GM03348 (cell line): ENCODE measurements at regions not wholly inside any gene's neighbourhood (a gene's known extent, or its start where the extent isn't known, plus 50 kb on each side); places are given as distances from the start of the nearest gene placed in this dataset.

Experiments used
- DNase-seq: peaks from one replicate; pipeline ENCODE4 v3.0.0; 2012; ENCODE audit warnings: low spot score

DNA sequence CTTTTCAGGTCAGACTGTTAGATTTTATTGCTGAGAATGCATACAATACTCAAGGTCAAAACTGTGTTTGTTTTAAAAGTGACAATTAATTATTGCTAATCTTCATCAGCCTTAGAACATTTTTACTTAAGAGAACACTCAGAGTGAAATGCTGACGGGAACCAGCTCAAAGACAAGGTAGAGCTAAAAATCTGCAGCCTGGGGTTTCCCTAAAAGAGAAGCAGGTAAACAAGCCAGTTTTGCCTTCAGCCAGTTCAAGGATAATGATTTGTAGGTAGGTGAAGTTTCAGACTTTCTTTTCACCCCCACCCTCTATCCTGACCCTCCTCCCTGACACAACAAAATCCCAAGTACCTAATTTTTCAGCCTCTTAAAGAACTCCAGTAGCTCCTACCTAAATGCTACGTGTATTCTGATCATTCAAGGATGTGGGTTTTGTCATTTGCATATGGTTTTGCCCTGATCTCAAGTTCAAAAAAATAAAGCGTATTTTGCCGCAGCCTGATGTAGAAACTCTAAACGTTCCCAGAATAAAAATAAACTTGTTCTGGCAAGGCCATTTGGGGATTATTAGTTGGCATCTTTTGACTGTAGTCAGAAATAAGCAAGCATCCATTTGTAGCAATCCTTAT, 407.2 kb downstream of the EFNA5 start:
- DNase-seq: no peak

DNA sequence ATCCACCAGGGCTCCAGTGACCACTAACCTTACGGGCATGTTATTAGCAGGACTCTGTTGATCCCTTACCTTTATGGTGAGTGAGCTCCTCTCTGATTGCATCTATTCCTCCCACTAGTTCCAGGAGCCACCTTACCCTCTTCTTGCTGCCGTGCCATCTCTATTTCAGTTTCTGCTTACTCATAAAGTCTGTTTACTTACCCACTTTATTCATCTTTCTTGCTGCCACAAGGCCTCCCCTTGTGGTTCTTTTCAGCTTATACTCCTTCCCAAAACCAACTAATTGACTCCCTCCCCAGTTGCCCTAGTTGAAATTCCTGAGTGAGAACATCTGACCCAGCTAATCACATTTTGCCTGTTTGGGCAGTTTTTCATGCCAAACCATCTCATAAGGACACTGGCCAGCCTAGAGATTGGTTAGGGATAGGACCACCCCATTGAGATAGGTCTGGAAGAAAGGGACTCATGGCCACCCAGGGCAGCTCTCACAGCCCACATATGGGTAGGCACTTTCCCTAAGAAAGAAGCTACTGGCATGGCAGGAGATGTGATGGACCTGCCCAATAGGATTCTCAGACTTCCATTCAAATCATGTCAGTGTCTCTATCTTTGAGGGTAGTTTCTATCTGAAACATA, 412.7 kb downstream of the EFNA5 start:
- no peak for DNase-seq

DNA sequence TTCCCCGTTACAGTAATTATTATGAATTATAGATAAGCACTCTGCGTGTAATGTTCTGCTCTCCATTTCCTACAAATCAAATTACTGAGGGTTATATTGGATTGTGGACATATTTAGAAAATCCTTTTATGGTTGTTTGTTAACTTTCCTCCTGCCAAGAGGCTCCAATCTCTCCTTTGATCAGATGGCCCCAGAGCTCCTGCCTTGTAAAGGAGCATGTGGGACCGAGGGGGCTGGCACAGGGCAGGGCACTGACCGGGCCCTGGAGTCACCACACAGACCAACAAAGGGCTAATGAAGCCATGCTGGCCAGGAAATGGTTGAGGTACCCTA, 415.9 kb downstream of the EFNA5 start:
- DNase-seq: no peak

DNA sequence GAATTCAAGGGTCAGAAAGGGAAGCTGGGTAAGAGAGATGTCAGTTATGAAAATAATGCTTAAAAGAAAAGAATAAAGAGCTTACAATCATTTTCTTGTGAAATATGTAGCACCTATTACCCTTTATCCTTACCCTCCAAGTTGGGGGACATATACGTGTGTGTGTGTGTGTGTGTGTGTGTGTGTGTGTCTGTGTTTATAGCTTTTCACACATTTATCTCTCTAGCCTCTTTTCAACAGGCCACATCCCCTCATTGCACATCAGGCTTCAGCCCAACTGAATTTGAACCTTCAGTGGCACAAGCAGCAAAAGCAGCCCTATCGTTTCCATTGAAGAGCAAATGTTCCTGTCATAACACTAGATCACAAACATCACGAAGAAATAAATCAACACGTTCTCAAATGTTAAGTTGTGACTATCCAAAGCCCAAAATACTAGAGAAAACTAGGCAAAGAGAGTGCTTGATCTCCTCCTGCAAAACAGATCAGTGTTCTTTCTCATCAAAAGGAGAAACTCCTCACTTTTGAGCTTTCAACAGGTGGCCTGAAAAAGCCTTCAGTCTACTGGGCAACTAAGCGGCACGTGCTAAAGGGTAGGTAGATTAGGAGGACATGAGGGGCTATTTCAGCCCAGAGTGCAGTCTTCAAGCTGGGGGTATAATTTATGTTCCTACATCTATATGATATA, 416.4 kb downstream of the EFNA5 start:
- DNase-seq: no peak

DNA sequence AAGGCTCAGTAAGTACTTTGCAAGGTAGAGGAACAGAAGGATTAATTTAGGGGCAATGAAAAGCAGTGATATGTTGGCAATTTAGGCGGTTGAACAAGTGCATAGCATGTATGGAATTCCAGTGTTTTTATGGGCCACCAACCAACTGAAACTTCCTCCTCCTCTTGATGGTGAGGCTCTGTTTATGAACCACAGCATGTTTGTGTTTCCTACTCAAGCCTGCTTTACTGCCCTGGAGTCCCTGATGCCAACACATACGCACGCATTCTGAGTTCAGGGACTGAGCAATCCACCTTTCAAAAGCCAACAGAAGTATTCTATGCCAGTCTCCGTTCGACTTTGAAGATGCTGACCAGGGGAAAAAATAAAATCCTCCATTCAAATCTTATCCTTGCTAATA, 417.5 kb downstream of the EFNA5 start:
- no peak for DNase-seq

DNA sequence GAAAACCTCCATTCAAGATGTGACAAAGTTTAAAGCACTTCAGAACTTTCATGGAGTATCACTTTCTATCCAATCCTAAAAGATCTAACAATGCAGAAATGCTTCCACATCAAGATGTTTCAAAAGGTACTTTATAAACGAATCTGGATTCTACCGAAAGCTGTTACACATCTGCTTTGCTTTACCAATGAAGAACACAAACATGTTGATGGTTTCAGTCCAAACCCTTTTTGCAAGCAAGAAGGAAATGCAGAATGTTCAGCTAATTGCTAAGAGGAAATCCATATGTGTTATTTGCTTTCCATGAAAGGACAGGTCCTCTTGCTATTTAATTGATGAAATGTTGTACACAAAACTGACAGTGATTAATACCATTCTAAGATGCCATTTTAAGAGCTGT, 419.6 kb downstream of the EFNA5 start:
- no peak for DNase-seq

DNA sequence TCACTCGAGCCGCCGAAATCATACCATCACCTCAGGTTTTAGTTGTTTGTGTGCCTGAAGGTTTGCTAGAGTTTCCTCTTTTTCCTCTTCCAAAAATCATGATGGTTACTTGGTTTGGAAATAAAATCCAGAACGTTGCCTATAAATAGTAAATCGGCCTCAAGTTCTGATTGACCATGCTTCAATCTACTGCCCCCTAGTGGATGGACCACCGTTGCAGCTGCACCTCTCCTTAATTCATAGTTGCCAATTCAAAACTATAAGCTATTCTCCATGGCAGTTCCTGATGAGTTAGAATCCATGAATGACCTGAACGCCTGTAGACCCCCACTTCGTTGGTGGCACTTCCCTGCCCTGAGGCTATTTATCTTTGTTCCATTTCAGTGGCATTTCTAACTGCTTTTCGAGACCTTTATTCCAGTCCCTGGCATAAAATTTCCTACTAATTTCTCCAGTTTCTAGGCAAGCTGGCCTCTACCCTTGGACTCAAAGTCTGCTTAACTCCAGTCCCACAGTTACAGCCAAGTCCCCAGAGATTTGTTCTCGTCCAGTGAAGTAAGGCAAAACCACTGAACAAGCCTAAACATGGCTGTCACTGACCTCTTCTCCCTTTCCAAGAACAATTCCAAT, 422.6 kb downstream of the EFNA5 start:
- peak; percentile 14 for DNase-seq

DNA sequence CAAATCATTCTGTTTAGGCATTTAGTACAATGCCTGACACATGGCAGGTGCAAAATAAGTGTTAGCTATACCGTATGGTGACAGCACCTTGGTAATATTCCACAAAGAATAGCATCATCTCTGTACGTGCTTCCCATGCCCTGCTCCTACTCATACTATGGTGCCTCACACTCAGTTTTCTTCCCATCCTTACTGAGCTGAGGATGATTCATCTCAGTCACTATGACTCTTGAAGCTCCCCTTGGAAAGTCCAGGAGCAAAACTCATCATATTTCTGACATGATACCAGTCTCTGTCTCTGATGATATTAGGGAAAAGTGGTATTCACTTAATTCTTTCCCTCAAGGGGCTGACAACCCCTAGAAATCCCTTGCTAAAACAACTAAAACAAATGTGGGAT, 423.3 kb downstream of the EFNA5 start:
- DNase-seq: no peak

DNA sequence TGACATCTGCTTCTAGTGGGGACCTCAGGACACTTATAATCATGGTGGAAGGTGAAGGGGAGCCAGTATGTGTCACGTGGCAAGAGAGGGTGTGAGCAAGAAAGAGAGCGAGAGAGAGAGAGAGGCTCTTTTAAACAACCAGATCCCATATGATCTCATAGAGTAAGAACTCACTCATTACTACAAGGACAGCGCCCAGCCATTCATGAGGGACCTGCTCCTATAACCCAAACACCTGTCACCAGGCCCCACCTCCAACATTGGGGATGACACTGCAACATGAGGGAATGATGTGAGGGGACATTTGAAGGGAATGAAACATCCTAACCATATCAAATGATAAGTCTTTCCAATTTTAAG, 427.5 kb downstream of the EFNA5 start:
- no peak for DNase-seq

DNA sequence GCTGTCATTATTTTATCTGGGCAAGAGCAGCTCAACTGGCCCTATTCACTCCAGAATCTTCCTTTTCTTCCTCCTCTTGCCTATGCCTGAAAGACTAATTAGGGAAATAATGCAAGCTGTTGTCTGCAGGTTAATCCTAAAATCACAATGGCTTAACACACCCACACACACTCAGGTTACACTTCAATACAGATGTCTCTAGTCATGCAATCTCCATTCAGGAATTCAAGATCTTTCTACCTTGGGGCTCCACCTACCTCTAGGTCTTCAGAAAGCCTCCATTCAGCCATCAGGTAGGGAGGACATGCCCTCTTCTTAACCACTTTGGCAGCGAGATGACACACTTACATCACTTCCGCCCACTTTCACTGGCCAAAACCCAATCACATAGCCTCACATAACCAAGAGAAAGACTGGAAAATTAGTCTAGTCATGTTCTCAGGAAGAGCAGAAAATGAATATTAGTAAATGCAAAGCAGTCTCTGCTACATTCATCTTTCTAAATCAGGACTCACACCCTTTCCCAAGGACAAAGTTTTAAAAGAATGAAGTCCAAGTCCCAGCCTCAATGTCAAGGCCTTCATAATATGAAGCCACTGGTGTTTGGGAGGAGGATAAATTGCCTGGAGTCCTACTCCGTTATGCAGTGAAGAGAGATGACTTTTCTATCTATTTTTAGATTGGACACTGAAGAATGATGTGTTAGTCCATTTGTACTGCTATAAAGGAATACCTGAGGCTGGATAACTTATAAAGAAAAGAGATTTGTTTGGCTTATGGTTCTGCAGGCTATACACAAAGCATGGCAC, 428.1 kb downstream of the EFNA5 start:
- DNase-seq: no peak

DNA sequence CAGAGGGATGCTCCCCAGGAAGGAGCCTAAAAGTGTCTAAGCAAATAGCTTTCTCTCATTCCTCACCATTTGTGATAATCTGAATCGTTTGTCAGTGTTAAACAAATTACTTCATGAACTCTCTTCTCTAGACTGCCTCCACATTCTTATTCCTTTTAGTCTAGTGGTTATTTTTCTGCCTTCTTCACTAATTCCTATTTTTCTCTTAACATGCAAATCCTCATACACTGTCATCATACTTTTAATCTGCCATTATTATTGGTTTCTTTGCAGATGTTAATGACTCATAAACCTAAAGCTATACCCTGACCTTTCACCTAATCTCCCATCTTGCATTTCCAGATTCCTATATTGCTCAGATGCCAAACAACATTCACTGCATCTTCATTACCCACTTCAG, 428.9 kb downstream of the EFNA5 start:
- no peak for DNase-seq

DNA sequence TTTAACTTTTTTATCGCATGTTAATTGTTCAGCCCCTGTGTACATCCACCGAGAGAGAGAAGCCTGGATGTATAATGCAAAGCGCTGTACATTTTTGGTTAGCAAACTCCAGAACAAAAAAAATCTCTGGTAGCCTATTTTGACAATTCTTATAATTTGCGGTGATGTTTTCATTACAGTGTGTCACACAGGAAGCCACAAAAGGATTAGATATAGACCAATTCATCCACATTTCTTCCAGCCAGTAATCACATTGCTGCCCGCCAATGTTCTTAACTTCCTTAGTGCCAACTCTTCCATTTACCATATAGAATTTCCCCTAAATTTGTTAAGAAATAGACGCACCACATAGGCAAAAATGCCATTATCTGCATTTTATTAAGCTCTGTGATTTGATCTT, 435.6 kb downstream of the EFNA5 start:
- no peak for DNase-seq

DNA sequence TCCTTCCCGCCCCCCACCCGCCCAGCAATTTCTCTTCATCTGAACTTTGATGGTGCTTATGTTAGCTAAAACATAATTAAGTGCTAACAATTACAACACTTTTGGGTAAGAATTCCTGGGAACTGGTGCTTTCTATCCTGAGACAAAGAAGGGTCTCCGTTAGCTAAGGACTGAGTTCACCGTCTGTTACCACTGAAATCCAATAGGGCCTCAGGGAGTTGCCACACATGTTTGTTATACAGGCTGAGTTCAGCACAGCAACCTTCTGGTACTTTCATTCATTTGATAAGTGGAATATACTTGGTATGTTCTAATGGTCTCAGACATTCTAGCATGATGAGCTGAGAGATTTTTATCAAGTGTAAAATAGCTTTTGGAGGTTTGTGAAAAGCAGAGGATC, 437.9 kb downstream of the EFNA5 start:
- DNase-seq: no peak

DNA sequence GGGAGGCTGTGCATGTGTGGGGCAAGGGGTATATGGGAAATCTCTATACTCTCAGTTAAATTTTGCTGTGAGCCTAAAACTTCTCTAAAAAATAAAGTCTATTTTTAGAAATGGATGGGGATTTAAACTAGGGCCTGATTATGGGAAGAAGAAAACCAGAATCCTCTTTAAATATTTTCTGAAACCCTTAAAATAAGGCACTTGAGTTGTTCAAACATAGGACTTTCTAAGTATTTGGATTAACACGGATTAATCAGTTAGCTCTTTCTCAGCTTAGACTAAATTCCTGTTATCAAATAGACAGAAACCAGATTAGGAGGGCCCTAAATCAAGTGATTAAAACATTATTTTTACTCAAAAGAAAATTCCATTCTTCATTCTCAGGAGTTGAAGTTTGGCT, 438.4 kb downstream of the EFNA5 start:
- no peak for DNase-seq

DNA sequence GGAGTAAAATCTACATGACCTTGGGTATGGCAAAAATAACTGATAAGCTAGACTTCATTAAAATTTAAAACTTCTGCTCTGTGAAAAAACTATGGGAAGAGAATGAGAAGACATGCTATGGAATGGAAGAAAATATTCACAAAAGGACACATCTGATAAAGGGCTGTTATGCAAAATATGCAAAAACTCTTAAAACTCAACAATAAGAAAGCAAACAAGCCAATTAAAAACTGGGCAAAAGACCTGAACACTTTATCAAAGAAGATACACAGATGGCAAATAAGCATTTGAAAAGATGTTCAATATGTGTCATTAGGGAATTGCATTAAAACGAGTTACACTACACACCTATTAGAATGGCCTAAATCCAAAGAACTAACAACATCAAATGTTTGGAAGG, 439.5 kb downstream of the EFNA5 start:
- DNase-seq: no peak

DNA sequence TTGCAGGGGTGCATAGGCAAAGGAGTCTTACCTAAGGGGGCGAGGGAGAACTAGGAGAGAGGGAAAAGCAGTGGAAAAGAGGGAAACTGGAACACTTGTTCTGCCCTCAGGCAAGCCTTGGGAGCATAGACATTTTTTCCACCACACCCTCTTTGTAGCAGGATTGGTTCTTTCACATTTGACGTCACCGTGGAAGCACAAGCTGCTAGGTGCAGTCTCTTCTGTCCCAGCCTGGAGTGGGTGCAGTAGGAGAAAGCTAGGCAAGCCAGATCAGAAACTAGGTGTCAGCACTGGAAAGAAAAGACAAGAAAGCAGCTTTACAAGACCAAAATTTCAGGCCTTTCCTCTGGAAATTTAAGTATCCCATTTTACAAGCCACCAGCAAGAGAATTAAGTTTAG, 440.4 kb downstream of the EFNA5 start:
- DNase-seq: no peak

DNA sequence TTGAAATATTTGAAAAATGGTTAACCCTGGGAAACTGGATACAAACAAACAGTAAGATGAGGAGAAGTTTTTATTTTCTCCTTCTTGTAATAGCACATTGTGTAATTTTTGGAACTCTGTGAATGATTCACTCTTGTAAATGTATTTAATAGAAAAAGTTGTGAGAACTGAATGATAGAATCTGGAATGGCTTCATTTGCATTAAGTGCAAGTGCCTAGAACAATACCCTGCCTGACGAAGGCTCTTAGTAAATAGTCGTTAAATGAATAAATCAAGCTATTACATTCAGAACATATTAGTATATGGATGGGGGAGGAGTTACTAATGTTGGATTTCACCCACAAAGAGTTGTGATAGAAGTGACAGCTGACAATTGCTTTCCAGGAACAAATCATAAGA, 442.5 kb downstream of the EFNA5 start:
- no peak for DNase-seq

DNA sequence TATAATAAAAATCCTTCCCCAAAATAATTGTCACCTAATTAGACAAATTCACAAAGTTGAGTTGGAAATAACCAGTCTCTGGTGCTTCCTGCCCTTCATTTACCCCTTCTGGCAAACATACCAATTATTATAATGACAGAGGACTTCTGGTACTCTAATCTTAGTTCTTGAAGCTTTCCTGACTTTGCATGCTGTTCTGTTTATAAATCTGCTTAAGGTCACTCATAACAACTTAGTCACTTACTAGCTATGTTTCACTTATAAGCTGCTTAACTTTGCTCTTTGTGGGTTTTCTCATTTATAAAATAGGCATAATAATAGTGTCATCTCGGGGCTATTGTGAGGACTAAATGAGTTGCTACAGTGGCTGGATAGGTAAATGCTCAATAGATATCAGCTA, 446.5 kb downstream of the EFNA5 start:
- DNase-seq: no peak

DNA sequence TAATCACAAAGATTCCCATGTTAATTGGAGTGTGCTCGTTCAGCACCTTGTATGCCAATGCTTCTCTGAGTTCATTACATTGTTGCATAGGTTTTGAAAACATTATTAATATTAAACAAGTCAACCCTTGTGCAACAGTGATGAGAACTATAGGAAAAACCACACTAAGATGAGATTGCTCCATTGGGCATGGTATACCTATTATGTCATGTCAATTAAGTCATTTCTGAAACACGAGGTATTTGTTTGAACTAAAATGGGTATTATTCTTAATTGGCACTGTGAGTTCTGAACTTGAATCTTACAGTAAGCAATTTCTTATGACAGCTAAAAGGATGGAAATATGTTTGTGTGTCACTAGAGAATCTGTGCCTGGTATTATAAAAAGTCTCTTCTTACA, 447.7 kb downstream of the EFNA5 start:
- no peak for DNase-seq

DNA sequence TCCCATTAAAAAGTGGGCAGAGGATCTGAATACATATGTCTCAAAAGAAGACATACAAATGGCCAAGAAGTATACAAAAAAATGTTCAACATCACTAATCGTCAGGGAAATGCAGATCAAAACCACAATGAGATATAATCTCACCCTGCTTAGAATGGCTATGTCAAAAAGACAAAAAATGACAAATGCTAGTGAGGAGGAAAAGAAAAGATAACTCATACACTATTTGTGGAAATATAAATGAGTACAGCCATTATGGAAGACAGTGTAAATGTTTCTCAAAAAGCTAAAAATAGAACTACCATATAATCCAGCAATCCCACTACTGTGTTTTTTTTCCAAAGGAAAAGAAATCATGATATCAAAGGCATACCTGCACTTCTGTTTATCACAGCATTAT, 450.7 kb downstream of the EFNA5 start:
- no peak for DNase-seq

DNA sequence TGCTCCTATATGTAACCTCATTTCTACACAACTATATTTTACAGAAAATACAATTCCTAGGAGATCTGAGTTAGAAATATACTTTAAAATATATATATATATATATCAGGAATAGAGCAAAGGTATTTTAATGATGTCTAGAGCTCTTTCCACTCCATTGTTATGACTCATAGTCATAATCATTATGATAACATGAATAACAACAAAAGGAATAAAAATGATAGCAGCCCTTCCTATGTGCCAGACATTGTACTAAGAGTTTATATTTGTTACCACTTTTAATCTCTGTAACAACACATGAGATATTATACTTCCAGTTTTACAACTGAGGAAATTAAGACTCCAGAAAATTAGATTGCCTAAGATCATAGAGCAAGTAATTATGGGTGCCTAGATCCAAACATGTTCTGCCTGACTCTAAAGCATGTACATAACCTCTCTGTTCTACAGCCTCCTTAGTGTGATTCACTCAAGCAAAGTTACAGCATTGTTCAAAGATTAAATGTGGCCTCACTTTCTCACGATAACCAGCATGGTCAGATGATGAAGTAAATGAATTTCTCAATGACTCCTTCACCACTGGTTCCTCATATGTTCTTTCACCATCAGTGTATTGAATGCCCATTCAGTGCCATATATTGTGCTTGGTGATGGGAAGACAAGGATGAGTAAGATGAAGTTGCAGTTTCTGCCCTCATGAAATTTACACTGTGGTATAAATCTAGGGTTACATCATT, 452.1 kb downstream of the EFNA5 start:
- DNase-seq: no peak

DNA sequence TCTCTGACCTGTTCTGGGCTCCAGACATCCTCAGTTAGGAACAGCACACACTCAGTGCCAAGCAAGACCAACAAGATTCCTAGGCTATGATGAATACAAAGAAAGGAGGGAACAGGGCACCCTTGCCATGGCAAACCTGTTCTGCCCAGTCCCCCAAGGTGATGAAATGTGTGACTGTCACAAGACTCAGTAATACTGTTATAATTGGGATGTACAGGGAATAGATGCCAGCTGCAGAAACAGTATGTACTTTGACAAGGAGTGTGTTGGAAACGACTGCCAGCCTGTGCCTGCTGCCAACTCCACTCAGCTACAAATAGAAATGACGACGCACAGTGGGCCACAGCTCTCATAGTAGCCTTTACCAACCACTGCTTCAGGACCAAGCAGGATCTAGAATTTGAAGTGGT, 453.0 kb downstream of the EFNA5 start:
- DNase-seq: no peak
